IMR-90 (cell line): ENCODE measurements at regions not wholly inside any gene's neighbourhood (a gene's known extent, or its start where the extent isn't known, plus 50 kb on each side); places are given as distances from the start of the nearest gene placed in this dataset.

Experiments
- ATAC-seq: fragments of 200-7000 bp; cut with Tn5 transposase; 2 replicates; pipeline ENCODE4 v1.9.1; 2020; ENCODE audit warnings: low read depth, mild to moderate bottlenecking, moderate library complexity
- BruUV-seq: library from RNA; stranded (reverse); fragments of 400-500 nt; replicated peaks from 2 replicates; lab custom pipeline; 2021; lab: Mats Ljungman, UMichigan
- CTCF ChIA-PET: fragments of 300-600 bp; formaldehyde crosslinking; extraction: SDS; loops from one replicate; lab custom pipeline; 2021; ENCODE audit warnings: antibody characterized with exemption; lab: Yijun Ruan, JAX
- POLR2A ChIA-PET: fragments of 300-600 bp; sonication (Branson Sonifier 250); formaldehyde crosslinking; loops from one replicate; lab custom pipeline; 2022; ENCODE audit warnings: antibody characterized with exemption; ENCODE audit not compliant: unreplicated experiment; lab: Charles Lee
- DNase-seq: peaks from one replicate; pipeline ENCODE4 v3.0.0; 2013
- H2AFZ ChIP-seq: replicated peaks from 2 replicates; pipeline ENCODE3; 2013; ENCODE audit warnings: low read length, mild to moderate bottlenecking; ENCODE audit not compliant: poor library complexity
- H2AK5ac ChIP-seq: 2 replicates; pipeline ENCODE4 v1.6.1; 2013; ENCODE audit warnings: low read depth, low read length, inconsistent platforms
- H2AK9ac ChIP-seq: replicated peaks from 2 replicates; pipeline ENCODE3; 2013; ENCODE audit warnings: mild to moderate bottlenecking, low read depth, low read length, moderate library complexity; ENCODE audit not compliant: poor library complexity
- H2BK120ac ChIP-seq: 2 replicates; pipeline ENCODE4 v1.6.1; 2013; ENCODE audit warnings: low read depth, low read length, inconsistent platforms
- H2BK15ac ChIP-seq: 3 replicates; pipeline ENCODE4 v1.6.1; 2013; ENCODE audit warnings: low read depth, low read length, inconsistent platforms
- H2BK20ac ChIP-seq: 2 replicates; pipeline ENCODE4 v1.6.1; 2013; ENCODE audit warnings: low read depth, mild to moderate bottlenecking, inconsistent platforms, low read length, moderate library complexity
- H2BK5ac ChIP-seq: 2 replicates; pipeline ENCODE4 v1.6.1; 2013; ENCODE audit warnings: mild to moderate bottlenecking, low read depth, low read length, inconsistent platforms; ENCODE audit not compliant: poor library complexity, severe bottlenecking
- H3K14ac ChIP-seq: replicated peaks from 2 replicates; pipeline ENCODE4 v1.6.1; 2013; ENCODE audit warnings: low read depth, low read length, inconsistent platforms
- H3K18ac ChIP-seq: 2 replicates; pipeline ENCODE4 v1.6.1; 2013; ENCODE audit warnings: low read depth, low read length, control low read depth
- H3K23ac ChIP-seq: 2 replicates; pipeline ENCODE4 v1.6.1; 2013; ENCODE audit warnings: low read depth, low read length, inconsistent platforms
- H3K27ac ChIP-seq: 2 replicates; pipeline ENCODE4 v1.5.1; 2013; ENCODE audit warnings: mild to moderate bottlenecking, control low read depth, low read length; ENCODE audit not compliant: insufficient read depth
- H3K27me3 ChIP-seq: 2 replicates; pipeline ENCODE4 v1.6.1; 2013; ENCODE audit warnings: low read length; ENCODE audit not compliant: control insufficient read depth, insufficient read depth
- H3K36me3 ChIP-seq: 2 replicates; pipeline ENCODE4 v1.6.1; 2013; ENCODE audit warnings: low read length, mixed read lengths; ENCODE audit not compliant: control insufficient read depth, insufficient read depth
- H3K4ac ChIP-seq: 2 replicates; pipeline ENCODE4 v1.6.1; 2013; ENCODE audit warnings: low read depth, low read length, inconsistent platforms
- H3K4me1 ChIP-seq: 2 replicates; pipeline ENCODE4 v1.6.1; 2013; ENCODE audit warnings: low read length, mixed read lengths; ENCODE audit not compliant: control insufficient read depth, insufficient read depth
- H3K4me2 ChIP-seq: 2 replicates; pipeline ENCODE4 v1.6.1; 2013; ENCODE audit warnings: low read depth, mild to moderate bottlenecking, control low read depth, low read length, moderate library complexity
- H3K4me3 ChIP-seq: 2 replicates; pipeline ENCODE4 v1.5.1; 2013; ENCODE audit warnings: low read depth, mild to moderate bottlenecking, control low read depth, low read length, moderate library complexity; ENCODE audit not compliant: insufficient read depth
- H3K56ac ChIP-seq: 2 replicates; pipeline ENCODE4 v1.6.1; 2013; ENCODE audit warnings: low read length, inconsistent platforms; ENCODE audit not compliant: insufficient read depth; ENCODE audit errors: extremely low read depth
- H3K79me1 ChIP-seq, 2 experiments: 2 replicates each; pipeline ENCODE4 v1.6.1; 2013; ENCODE audit warnings: low read length in 2 of 2, inconsistent platforms in 1 of 2, low read depth in 1 of 2
- H3K9ac ChIP-seq: 2 replicates; pipeline ENCODE4 v1.6.1; 2013; ENCODE audit warnings: low read depth, low read length, control low read depth
- H3K9me1 ChIP-seq: 2 replicates; pipeline ENCODE4 v1.6.1; 2013; ENCODE audit warnings: low read length, inconsistent platforms; ENCODE audit not compliant: insufficient read depth
- H3K9me3 ChIP-seq: 2 replicates; pipeline ENCODE4 v1.6.1; 2013; ENCODE audit warnings: low read length; ENCODE audit not compliant: control insufficient read depth, insufficient read depth
- H4K20me1 ChIP-seq: 2 replicates; pipeline ENCODE4 v1.6.1; 2013; ENCODE audit warnings: low read length, inconsistent platforms; ENCODE audit not compliant: insufficient read depth
- H4K5ac ChIP-seq: 2 replicates; pipeline ENCODE4 v1.6.1; 2013; ENCODE audit warnings: mild to moderate bottlenecking, low read depth, low read length, control low read depth
- H4K8ac ChIP-seq, 2 experiments: 2 replicates each; pipeline ENCODE4 v1.6.1; 2013; ENCODE audit warnings: low read depth in 2 of 2, low read length in 2 of 2, control low read depth in 1 of 2, inconsistent platforms in 1 of 2
- H4K91ac ChIP-seq: 2 replicates; pipeline ENCODE4 v1.6.1; 2013; ENCODE audit warnings: low read depth, low read length, inconsistent platforms; ENCODE audit not compliant: insufficient read depth
- BHLHE40 ChIP-seq: fragments of 150-350 bp; IDR thresholded peaks from 2 replicates; pipeline ENCODE4 v1.6.1; 2016; ENCODE audit warnings: mild to moderate bottlenecking, low read depth, low read length
- CHD1 ChIP-seq: IDR thresholded peaks from 2 replicates; pipeline ENCODE4 v1.6.1; 2012; ENCODE audit warnings: low read depth, low read length, improper control_type of control experiment
- FOS ChIP-seq: fragments of 150-350 bp; IDR thresholded peaks from 2 replicates; pipeline ENCODE4 v1.6.1; 2016; ENCODE audit warnings: low read depth, low read length
- MAFK ChIP-seq: IDR thresholded peaks from 2 replicates; pipeline ENCODE4 v1.6.1; 2012; ENCODE audit warnings: low read depth, low read length, improper control_type of control experiment
- MXI1 ChIP-seq: IDR thresholded peaks from 2 replicates; pipeline ENCODE4 v1.6.1; 2012; ENCODE audit warnings: low read depth, mild to moderate bottlenecking, low read length, moderate library complexity, borderline replicate concordance
- WGBS, 2 experiments: methylation state at CpG; one replicate each; pipeline versions ENCODE4 v1.1.5 to v1.1.7; 2013; ENCODE audit warnings: missing lambda C conversion rate in 2 of 2; ENCODE audit not compliant: insufficient read length in 1 of 2; ENCODE audit errors: extremely low coverage in 2 of 2; 5-methylcytosine and 5-hydroxymethylcytosine counted together
- dilution Hi-C: fragments of 300-500 bp; cut with HindIII; formaldehyde crosslinking; loops from one replicate; pipeline ENCODE4 v1.14.3; 2018; ENCODE audit warnings: low sequenced_read_pairs; ENCODE audit not compliant: unreplicated experiment
- in situ Hi-C: fragments of 300-500 bp; cut with MboI; formaldehyde crosslinking; loops from 3 replicates; pipeline ENCODE4 v1.14.3; 2019; ENCODE audit warnings: low sequenced_read_pairs, inconsistent platforms, mixed read lengths
- intact Hi-C: fragments of 100-400 bp; cut with micrococcal nuclease; formaldehyde crosslinking; loops from 2 replicates; pipeline ENCODE4 v1.10.0; 2022

- Histone ChIP-seq H3K56ac (no peak overlapping the region), H3K18ac (no peak overlapping the region), H3K27me3 (no peaks in the 10 kb centered on the region), H3K23ac (no peak overlapping the region), H3K9ac (no peak overlapping the region), H2AFZ (no peak overlapping the region), H3K36me3 (no peaks in the 10 kb centered on the region), H3K27ac (no peak overlapping the region), H3K9me1 (no peaks in the 10 kb centered on the region), H3K4me2 (no peak overlapping the region), H3K9me3 (peaks cover 12% of the 10 kb centered on the region; the same call in 1 of the 2 replicates), H2AK9ac (no peak overlapping the region), H3K4ac (no peak overlapping the region), H4K5ac (no peak overlapping the region), H2BK120ac (no peak overlapping the region), H4K20me1 (no peaks in the 10 kb centered on the region), H2BK20ac (no peak overlapping the region), H4K8ac (no peak overlapping the region), H3K14ac (no peak overlapping the region), H2BK5ac (no peak overlapping the region), H2AK5ac (no peak overlapping the region), H3K4me1 (no peaks in the 10 kb centered on the region), H3K79me1 (no peaks in the 10 kb centered on the region), H3K4me3 (no peak overlapping the region), H2BK15ac (no peak overlapping the region), H4K91ac (no peak overlapping the region)
- BruUV-seq, result no TSS peak
- TF ChIP-seq BHLHE40, result no peak
- no peak for TF ChIP-seq CHD1
- no peak for TF ChIP-seq FOS
- TF ChIP-seq MXI1, result no peak
- TF ChIP-seq MAFK, result no peak
- ATAC-seq (no peak), DNase-seq (no peak)
- CTCF ChIA-PET, result interaction anchor here (0.6 kb wide), 1 partner anchor 1645 kb away, joined by 3 read pairs; no protein-coding TSS in a partner anchor
- dilution Hi-C loops, result no loop called here
- POLR2A ChIA-PET, result no interaction called here
- in situ Hi-C loops, result no loop called here
- intact Hi-C loops, result no loop called here
- WGBS, 2 experiments, result no CpG with 5 or more reads among the region's 3 CpGs
Observed at GRCh38 chr12:97960225-97960624, 497.6 kb downstream of the RMST start.
